A673 (cell line): ENCODE measurements at regions not wholly inside any gene's neighbourhood (a gene's known extent, or its start where the extent isn't known, plus 50 kb on each side); places are given as distances from the start of the nearest gene placed in this dataset.

Experiments
- BruUV-seq: library from RNA; stranded (reverse); fragments of 400-500 nt; replicated peaks from 2 replicates; lab custom pipeline; 2021; lab: Mats Ljungman, UMichigan
- CTCF ChIA-PET: fragments of 300-600 bp; sonication (Branson Sonifier 250); formaldehyde crosslinking; loops from one replicate; lab custom pipeline; 2022; ENCODE audit warnings: antibody characterized with exemption; lab: Charles Lee
- POLR2A ChIA-PET: fragments of 300-600 bp; sonication (Branson Sonifier 250); formaldehyde crosslinking; loops from one replicate; lab custom pipeline; 2022; ENCODE audit warnings: antibody characterized with exemption; ENCODE audit not compliant: low non-redundant PET; lab: Charles Lee
- DNase-seq: peaks from one replicate; pipeline ENCODE4 v3.0.0-alpha.2; 2015; ENCODE audit warnings: low spot score
- H3K27ac ChIP-seq: fragments of 200-600 bp; sonication (generic); 2 replicates; pipeline ENCODE4 v1.5.1; 2016; ENCODE audit warnings: mixed run types, low read depth, mild to moderate bottlenecking, mixed read lengths, antibody characterized with exemption, low read length; ENCODE audit not compliant: poor library complexity, severe bottlenecking
- H3K27me3 ChIP-seq: fragments of 200-600 bp; sonication (generic); replicated peaks from 2 replicates; pipeline ENCODE4 v1.6.1; 2017; ENCODE audit warnings: mixed run types, low read depth, mild to moderate bottlenecking, mixed read lengths, antibody characterized with exemption, low read length; ENCODE audit not compliant: insufficient read depth, poor library complexity
- H3K36me3 ChIP-seq: fragments of 200-600 bp; sonication (generic); 2 replicates; pipeline ENCODE4 v1.6.1; 2016; ENCODE audit warnings: mixed run types, mild to moderate bottlenecking, mixed read lengths, antibody characterized with exemption, low read length; ENCODE audit not compliant: insufficient read depth, poor library complexity, severe bottlenecking
- H3K4me1 ChIP-seq: fragments of 200-600 bp; sonication (generic); 2 replicates; pipeline ENCODE4 v1.6.1; 2017; ENCODE audit warnings: mixed run types, mild to moderate bottlenecking, mixed read lengths, antibody characterized with exemption, low read length; ENCODE audit not compliant: insufficient read depth, poor library complexity, severe bottlenecking
- H3K4me3 ChIP-seq: fragments of 200-600 bp; sonication (generic); 2 replicates; pipeline ENCODE4 v1.5.1; 2016; ENCODE audit warnings: low read depth, mixed run types, mild to moderate bottlenecking, mixed read lengths, low read length; ENCODE audit not compliant: poor library complexity, severe bottlenecking
- H3K9me3 ChIP-seq: fragments of 200-600 bp; sonication (generic); 2 replicates; pipeline ENCODE4 v1.6.1; 2016; ENCODE audit warnings: mixed run types, low read depth, mild to moderate bottlenecking, mixed read lengths, antibody characterized with exemption, low read length; ENCODE audit not compliant: poor library complexity, severe bottlenecking
- CTCF ChIP-seq: fragments of 300-800, 200-600 bp; sonication (generic); conservative IDR thresholded peaks from 2 replicates; pipeline ENCODE4 v1.5.1; 2017; ENCODE audit warnings: low read depth, mild to moderate bottlenecking, antibody characterized with exemption, low read length, moderate library complexity, mixed read lengths
- EZH2 ChIP-seq: fragments of 200-600 bp; sonication (generic); IDR thresholded peaks from 2 replicates; pipeline ENCODE4 v1.6.1; 2017; ENCODE audit warnings: borderline replicate concordance, low read depth, mild to moderate bottlenecking, mixed read lengths, antibody characterized with exemption, low read length; ENCODE audit not compliant: poor library complexity, severe bottlenecking
- intact Hi-C: fragments of 100-400 bp; cut with micrococcal nuclease; formaldehyde crosslinking; loops from one replicate; pipeline ENCODE4 v1.10.0; 2022; ENCODE audit not compliant: unreplicated experiment

- Histone ChIP-seq H3K27me3 (no peaks in the 10 kb centered on the region), H3K4me3 (no peak overlapping the region), H3K27ac (no peak overlapping the region), H3K36me3 (no peaks in the 10 kb centered on the region), H3K4me1 (no peaks in the 10 kb centered on the region), H3K9me3 (no peaks in the 10 kb centered on the region)
- TF ChIP-seq EZH2, result no peak
- TF ChIP-seq CTCF, result no peak
- no TSS peak for BruUV-seq
- CTCF ChIA-PET, result no interaction called here
- no peak for DNase-seq
- POLR2A ChIA-PET, result no interaction called here
- intact Hi-C loops, result no loop called here
These were observed 243.6 kb downstream of the OSR1 start for GRCh38 chr2:19114754-19115231.

DNA sequence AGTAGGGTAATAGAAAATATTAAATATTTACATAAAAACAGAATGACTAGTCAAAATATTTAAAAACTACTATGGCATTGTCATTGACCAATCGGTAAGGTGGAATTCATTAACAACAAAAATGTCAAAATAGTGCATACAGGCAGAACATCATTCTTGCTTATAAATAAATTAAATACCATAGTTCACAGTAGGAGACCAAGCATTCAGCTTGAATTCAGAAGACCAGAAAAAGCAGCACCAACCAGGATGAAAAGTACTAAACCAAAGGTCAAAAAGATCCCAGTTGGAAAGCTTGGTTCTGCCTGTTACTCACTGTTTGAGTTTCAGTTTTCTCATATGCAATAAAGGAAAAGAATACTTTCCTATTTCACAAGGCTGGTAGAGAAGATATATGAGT, 244.3 kb downstream of the OSR1 start:
- intact Hi-C loops, result no loop called here
- ChIA-PET POLR2A (no interaction called here), CTCF (no interaction called here)
- Histone ChIP-seq H3K9me3 (no peaks in the 10 kb centered on the region), H3K4me3 (no peak overlapping the region), H3K36me3 (no peaks in the 10 kb centered on the region), H3K27ac (no peak overlapping the region), H3K27me3 (no peaks in the 10 kb centered on the region), H3K4me1 (no peaks in the 10 kb centered on the region)
- BruUV-seq, result no TSS peak
- TF ChIP-seq EZH2 (no peak), CTCF (no peak)
- no peak for DNase-seq

GRCh38 chr2:19111354-19111753, 247.1 kb downstream of the OSR1 start:
- intact Hi-C loops, result no loop called here
- Histone ChIP-seq H3K4me3 (no peak overlapping the region), H3K27me3 (no peaks in the 10 kb centered on the region), H3K4me1 (no peaks in the 10 kb centered on the region), H3K36me3 (no peaks in the 10 kb centered on the region), H3K27ac (no peak overlapping the region), H3K9me3 (no peaks in the 10 kb centered on the region)
- ChIA-PET CTCF (no interaction called here), POLR2A (no interaction called here)
- BruUV-seq, result no TSS peak
- no peak for DNase-seq
- no peak for TF ChIP-seq EZH2
- TF ChIP-seq CTCF, result no peak
